Esophagus squamous epithelium (tissue), 5 donors: ENCODE measurements at regions not wholly inside any gene's neighbourhood (a gene's known extent, or its start where the extent isn't known, plus 50 kb on each side); places are given as distances from the start of the nearest gene placed in this dataset.
"Not testable (repeated sequence)": the region's sequence is repeated elsewhere in the genome, so short reads cannot be mapped to it uniquely, and the experiment has no call there.

Experiments used
- DNase-seq: peaks from one replicate; lab custom pipeline; 2025; lab: John Stamatoyannopoulos, UW
- H3K27ac ChIP-seq, 4 donors: fragments of 200-600 bp; sonication (generic); one replicate each; pipeline ENCODE4 v1.5.1; 2016 to 2019; ENCODE audit warnings: mild to moderate bottlenecking in 1 of 4
- H3K27me3 ChIP-seq, 4 donors: fragments of 200-600 bp; sonication (generic); 1 replicate in 3 of 4; 2 replicates in 1 of 4; pipeline versions ENCODE4 v1.5.1 to v1.6.0; 2017 to 2021; ENCODE audit warnings: antibody characterized with exemption in 1 of 4
- H3K36me3 ChIP-seq, 3 donors: fragments of 200-600 bp; sonication (generic); one replicate each; pipeline ENCODE4 v1.5.1; 2016 to 2019
- H3K4me1 ChIP-seq, 3 donors: fragments of 200-600 bp; sonication (generic); one replicate each; pipeline ENCODE4 v1.5.1; 2017 to 2019
- H3K4me3 ChIP-seq, 4 donors: fragments of 200-600 bp; sonication (generic); 1 replicate in 3 of 4; 2 replicates in 1 of 4; pipeline ENCODE4 v1.5.1; 2016 to 2019; ENCODE audit warnings: mild to moderate bottlenecking in 2 of 4, moderate library complexity in 1 of 4
- H3K9me3 ChIP-seq, 3 donors: fragments of 200-600 bp; sonication (generic); one replicate each; pipeline ENCODE4 v1.5.1; 2016 to 2019
- CTCF ChIP-seq, 6 experiments: fragments of 450-650 bp in 4 of 6; fragments of 200-600 bp in 2 of 6; sonication (generic) in 2 of 6; IDR thresholded peaks; one replicate each; pipeline ENCODE4 v1.5.1; 2016 to 2019; ENCODE audit warnings: antibody characterized with exemption in 6 of 6, mild to moderate bottlenecking in 4 of 6, moderate library complexity in 4 of 6
- POLR2A ChIP-seq, 4 donors: fragments of 450-650 bp; IDR thresholded peaks; one replicate each; pipeline ENCODE4 v1.6.1; 2017; ENCODE audit warnings: antibody characterized with exemption in 4 of 4, mild to moderate bottlenecking in 4 of 4, moderate library complexity in 3 of 4
- WGBS, 2 donors: methylation state at CpG; one replicate each; pipeline ENCODE4 v1.1.5; 2018; 5-methylcytosine and 5-hydroxymethylcytosine counted together
- intact Hi-C: fragments of 100-400 bp; cut with DNase I; formaldehyde crosslinking; loops from one replicate; pipeline ENCODE4 v1.15.0; 2022
- donor health status: DM: yes; HTN: yes; CAD: no.

GRCh38 chr9:763692-764091, 77.8 kb upstream of the DMRT1 start:
- H3K27me3 ChIP-seq: no peaks in the 10 kb centered on the region
- peaks cover 3 to 43% (median 4%) of the 10 kb centered on the region in 3 donors for H3K4me1 ChIP-seq
- intact Hi-C loops: loop anchor here (5.0 kb wide), 1 partner anchor 151 kb away; no protein-coding TSS in a partner anchor
- 57 to 66% methylated on average over 6 of the region's 6 CpGs for WGBS, 2 donors
- H3K27ac ChIP-seq: no peak overlapping the region
- TF ChIP-seq CTCF (IDR thresholded peaks at IDR 0.05): no peak
- no peak for TF ChIP-seq POLR2A (IDR thresholded peaks at IDR 0.05)
- H3K9me3 ChIP-seq: no peaks in the 10 kb centered on the region
- DNase-seq: no peak
- peak overlapping the region in 3 of 4 donors; percentile 10 to 51 (median 19) for H3K4me3 ChIP-seq
- H3K36me3 ChIP-seq: no peaks in the 10 kb centered on the region

GRCh38 chr9:764105-764524, 77.4 kb upstream of the DMRT1 start:
- peaks cover 3 to 43% (median 4%) of the 10 kb centered on the region in 3 donors for H3K4me1 ChIP-seq

GRCh38 chr9:764986-765385, 76.5 kb upstream of the DMRT1 start:
- Histone ChIP-seq H3K27me3 (no peaks in the 10 kb centered on the region), H3K4me3 (no peak overlapping the region), H3K9me3 (no peaks in the 10 kb centered on the region), H3K36me3 (no peaks in the 10 kb centered on the region), H3K27ac (no peak overlapping the region), H3K4me1 (peaks cover 3 to 42% (median 4%) of the 10 kb centered on the region in 3 donors)
- TF ChIP-seq POLR2A (IDR thresholded peaks at IDR 0.05): no peak
- no peak for TF ChIP-seq CTCF (IDR thresholded peaks at IDR 0.05)
- intact Hi-C loops: loop anchor here (5.0 kb wide), 1 partner anchor 153 kb away; no protein-coding TSS in a partner anchor
- no peak for DNase-seq
- WGBS, 2 donors: 97 to 100% methylated on average over 2 of the region's 2 CpGs

More at GRCh38 chr9:764105-764524, 77.4 kb upstream of the DMRT1 start:
- TF ChIP-seq POLR2A (IDR thresholded peaks at IDR 0.05): no peak
- TF ChIP-seq CTCF (IDR thresholded peaks at IDR 0.05): peak; percentile 65 to 96 (median 92)
- peak overlapping the region in 3 of 4 donors; percentile 10 to 51 (median 19) for H3K4me3 ChIP-seq
- no peaks in the 10 kb centered on the region for H3K9me3 ChIP-seq
- intact Hi-C loops: loop anchor here (5.0 kb wide), 1 partner anchor 152 kb away; no protein-coding TSS in a partner anchor
- WGBS, 2 donors: 11 to 31% methylated on average over 12 of the region's 12 CpGs
- H3K27me3 ChIP-seq: no peaks in the 10 kb centered on the region
- no peak overlapping the region for H3K27ac ChIP-seq
- H3K36me3 ChIP-seq: no peaks in the 10 kb centered on the region
- no peak for DNase-seq

GRCh38 chr9:767061-767561, 74.4 kb upstream of the DMRT1 start:
- WGBS, 2 donors: 86 to 100% methylated on average over 2 of the region's 9 CpGs
- intact Hi-C loops, H3K36me3 ChIP-seq, H3K4me3 ChIP-seq, H3K27me3 ChIP-seq, DNase-seq, H3K27ac ChIP-seq, H3K9me3 ChIP-seq: not testable (repeated sequence)
- peaks cover 0 to 20% (median 4%) of the 10 kb centered on the region in 3 donors for H3K4me1 ChIP-seq

GRCh38 chr9:776086-776485, 65.4 kb upstream of the DMRT1 start:
- Histone ChIP-seq H3K27ac (no peak overlapping the region), H3K9me3 (peaks cover 0 to 14% (median 0%) of the 10 kb centered on the region in 3 donors), H3K4me1 (no peaks in the 10 kb centered on the region), H3K27me3 (no peaks in the 10 kb centered on the region), H3K36me3 (no peaks in the 10 kb centered on the region), H3K4me3 (no peak overlapping the region)
- whole genome bisulfite sequencing, 2 donors: 90% methylated on average over 2 of the region's 2 CpGs; no CpG with 5 or more reads in 1 of the 2 donors
- intact Hi-C loops: no loop called here
- TF ChIP-seq POLR2A (IDR thresholded peaks at IDR 0.05) (no peak), CTCF (IDR thresholded peaks at IDR 0.05) (no peak)
- DNase-seq: no peak
